Uterus (tissue), 2 donors: ENCODE measurements at regions not wholly inside any gene's neighbourhood (a gene's known extent, or its start where the extent isn't known, plus 50 kb on each side); places are given as distances from the start of the nearest gene placed in this dataset.

Source experiments
- CTCF ChIP-seq, 4 experiments: fragments of 200-600 bp in 2 of 4; fragments of 450-650 bp in 2 of 4; sonication (generic) in 2 of 4; IDR thresholded peaks; one replicate each; pipeline ENCODE4 v1.5.1; 2016 to 2019; ENCODE audit warnings: antibody characterized with exemption in 4 of 4, mild to moderate bottlenecking in 2 of 4, moderate library complexity in 1 of 4
- POLR2A ChIP-seq, 2 donors: fragments of 450-650 bp; IDR thresholded peaks; one replicate each; pipeline ENCODE4 v1.6.1; 2016; ENCODE audit warnings: antibody characterized with exemption in 2 of 2, mild to moderate bottlenecking in 1 of 2, moderate library complexity in 1 of 2

- TF ChIP-seq POLR2A (IDR thresholded peaks at IDR 0.05) = no peak
- TF ChIP-seq CTCF (IDR thresholded peaks at IDR 0.05) = no peak
Observed at GRCh38 chr4:28296239-28296638, 1435.6 kb downstream of the STIM2 start.
